ENCODE measurements at regions not wholly inside any gene's neighbourhood (a gene's known extent, or its start where the extent isn't known, plus 50 kb on each side); places are given as distances from the start of the nearest gene placed in this dataset.

GRCh38 chr3:10581716-10582115, 76.3 kb upstream of the ATP2B2 start:
- H3K4me1 ChIP-seq (replicated peaks), result no peaks in the 10 kb centered on the region
- DNase-seq (ENCODE audit: low spot score), result no peak
- no peak overlapping the region for H3K4me3 ChIP-seq
- H3K27me3 ChIP-seq (replicated peaks; ENCODE audit: insufficient read depth), result peaks cover 6% of the 10 kb centered on the region
- WGBS, result 69% methylated on average over 8 of the region's 8 CpGs
- TF ChIP-seq CTCF (IDR thresholded peaks at IDR 0.05), result no peak
- TF ChIP-seq POLR2A (IDR thresholded peaks at IDR 0.05), result no peak
- TF ChIP-seq POLR2AphosphoS5 (IDR thresholded peaks at IDR 0.05), result no peak
- H3K27ac ChIP-seq, result no peak overlapping the region
- intact Hi-C loops (cut with DNase I), result no loop called here
- no peaks in the 10 kb centered on the region for H3K36me3 ChIP-seq
- H3K9me3 ChIP-seq, result no peaks in the 10 kb centered on the region

- Histone ChIP-seq H3K36me3 (no peaks in the 10 kb centered on the region), H3K9me3 (no peaks in the 10 kb centered on the region), H3K4me3 (no peak overlapping the region), H3K27ac (no peak overlapping the region), H3K4me1 (replicated peaks) (no peaks in the 10 kb centered on the region), H3K27me3 (replicated peaks; ENCODE audit: insufficient read depth) (peaks cover 6% of the 10 kb centered on the region)
- no peak for TF ChIP-seq POLR2AphosphoS5 (IDR thresholded peaks at IDR 0.05)
- DNase-seq (ENCODE audit: low spot score), result no peak
- 43% methylated on average over 3 of the region's 3 CpGs for WGBS
- intact Hi-C loops (cut with DNase I), result no loop called here
Observed at GRCh38 chr3:10582733-10583132, 77.3 kb upstream of the ATP2B2 start.

GRCh38 chr3:10583798-10584708, 78.7 kb upstream of the ATP2B2 start:
- Histone ChIP-seq H3K36me3 (no peaks in the 10 kb centered on the region), H3K9me3 (no peaks in the 10 kb centered on the region), H3K27ac (no peak overlapping the region), H3K4me3 (no peak overlapping the region), H3K27me3 (replicated peaks; ENCODE audit: insufficient read depth) (peaks cover 9% of the 10 kb centered on the region), H3K4me1 (replicated peaks) (no peaks in the 10 kb centered on the region)
- no peak for DNase-seq (ENCODE audit: low spot score)
- intact Hi-C loops (cut with DNase I), result no loop called here
- TF ChIP-seq POLR2A (IDR thresholded peaks at IDR 0.05) (no peak), POLR2AphosphoS5 (IDR thresholded peaks at IDR 0.05) (no peak), CTCF (IDR thresholded peaks at IDR 0.05) (no peak)
- 56% methylated on average over 13 of the region's 13 CpGs for WGBS

GRCh38 chr3:10585945-10586344, 80.6 kb upstream of the ATP2B2 start:
- 65% methylated on average over 1 of the region's 1 CpG for WGBS
- Histone ChIP-seq H3K36me3 (no peaks in the 10 kb centered on the region), H3K27me3 (replicated peaks; ENCODE audit: insufficient read depth) (peaks cover 7% of the 10 kb centered on the region), H3K4me1 (replicated peaks) (no peaks in the 10 kb centered on the region), H3K9me3 (no peaks in the 10 kb centered on the region), H3K27ac (no peak overlapping the region), H3K4me3 (no peak overlapping the region)
- DNase-seq (ENCODE audit: low spot score), result no peak
- intact Hi-C loops (cut with DNase I), result no loop called here
- no peak for TF ChIP-seq CTCF (IDR thresholded peaks at IDR 0.05)
- TF ChIP-seq POLR2A (IDR thresholded peaks at IDR 0.05), result no peak
- no peak for TF ChIP-seq POLR2AphosphoS5 (IDR thresholded peaks at IDR 0.05)

GRCh38 chr3:10594915-10595314, 89.5 kb upstream of the ATP2B2 start:
- intact Hi-C loops (cut with DNase I), result no loop called here
- 12% methylated on average over 8 of the region's 8 CpGs for WGBS
- Histone ChIP-seq H3K27me3 (replicated peaks; ENCODE audit: insufficient read depth) (no peaks in the 10 kb centered on the region), H3K36me3 (no peaks in the 10 kb centered on the region), H3K27ac (no peak overlapping the region), H3K4me3 (no peak overlapping the region), H3K4me1 (replicated peaks) (no peaks in the 10 kb centered on the region), H3K9me3 (no peaks in the 10 kb centered on the region)
- DNase-seq (ENCODE audit: low spot score), result no peak
- TF ChIP-seq CTCF (IDR thresholded peaks at IDR 0.05) (no peak), POLR2A (IDR thresholded peaks at IDR 0.05) (no peak), POLR2AphosphoS5 (IDR thresholded peaks at IDR 0.05) (no peak)

Measured in prostate gland (tissue), 2 donors.